ENCODE measurements at regions not wholly inside any gene's neighbourhood (a gene's known extent, or its start where the extent isn't known, plus 50 kb on each side); places are given as distances from the start of the nearest gene placed in this dataset.
"Not testable (repeated sequence)": the region's sequence is repeated elsewhere in the genome, so short reads cannot be mapped to it uniquely, and the experiment has no call there.

DNA sequence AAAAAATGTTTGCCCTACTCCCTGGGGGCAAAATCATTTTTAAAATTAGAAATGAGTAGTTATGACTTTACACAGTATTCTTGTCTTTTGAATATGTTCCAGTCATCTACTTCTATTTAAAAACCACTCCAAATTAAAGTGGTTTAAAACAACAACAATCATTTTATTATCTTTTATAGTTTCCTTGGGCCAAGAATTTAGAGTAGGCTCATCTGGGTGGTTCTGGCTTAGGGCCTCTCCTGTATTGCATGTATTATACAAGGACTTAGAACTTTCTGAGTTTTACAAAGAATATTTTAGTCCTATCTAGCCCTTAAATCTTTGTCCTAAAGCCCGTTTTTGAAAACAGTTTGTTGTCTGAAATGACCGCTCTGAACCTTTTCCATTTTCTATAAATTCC is 132.5 kb upstream of the INTU start:
- Mint-ChIP-seq H3K27me3 (no peaks in the 10 kb centered on the region), H3K36me3 (no peaks in the 10 kb centered on the region), H3K9me3 (peaks cover 2 to 16% (median 3%) of the 10 kb centered on the region in 7 donors), H3K4me3 (no peak overlapping the region), H3K27ac (no peak overlapping the region), H3K4me1 (no peaks in the 10 kb centered on the region)
- ATAC-seq (ENCODE audit: low read depth in 2 of 2): no peak
- no peak for DNase-seq

DNA sequence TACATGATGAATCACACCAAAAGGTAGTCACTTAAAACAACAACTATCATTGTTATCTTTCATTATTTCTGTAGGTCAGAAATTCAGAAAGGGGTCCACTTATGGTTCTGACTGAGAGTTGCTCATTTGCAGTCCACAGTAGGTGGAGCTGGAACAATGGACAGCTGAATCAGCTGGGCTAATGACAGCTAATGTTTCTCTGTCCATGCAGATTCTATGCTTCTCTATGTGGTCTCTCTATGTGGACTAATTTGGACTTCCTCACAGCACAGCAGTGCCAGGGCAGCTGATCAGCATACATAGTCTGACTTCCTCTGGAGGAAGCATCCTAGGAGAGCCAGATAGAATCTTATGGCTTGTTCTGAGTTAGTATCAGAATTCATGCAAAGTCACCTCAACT is 131.7 kb upstream of the INTU start:
- H3K9me3 Mint-ChIP-seq: peaks cover 2 to 11% (median 3%) of the 10 kb centered on the region in 7 donors
- DNase-seq (no peak), ATAC-seq (ENCODE audit: low read depth in 2 of 2) (no peak)
- no peaks in the 10 kb centered on the region for H3K4me1 Mint-ChIP-seq
- no peaks in the 10 kb centered on the region for H3K27me3 Mint-ChIP-seq
- no peak overlapping the region for H3K27ac Mint-ChIP-seq
- no peak overlapping the region for H3K4me3 Mint-ChIP-seq
- H3K36me3 Mint-ChIP-seq: no peaks in the 10 kb centered on the region

DNA sequence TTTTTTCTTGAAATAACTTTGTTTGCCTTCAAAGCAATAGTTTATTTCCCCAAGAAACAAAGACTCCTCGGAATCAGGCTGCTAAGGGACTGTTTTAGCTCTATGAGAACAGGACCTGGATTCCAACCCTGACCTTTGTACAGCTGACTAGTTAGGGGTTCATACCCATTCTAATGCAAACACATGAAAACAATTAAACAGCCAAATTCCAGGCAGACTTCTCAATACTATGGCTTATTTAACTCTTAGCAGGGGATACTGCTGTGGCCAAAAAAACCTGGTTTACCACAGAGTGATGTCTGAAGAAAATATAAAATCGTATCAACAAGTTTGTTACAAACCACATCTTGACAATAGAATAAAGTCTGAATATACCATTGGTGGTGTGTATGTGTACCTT is 129.6 kb upstream of the INTU start:
- ATAC-seq (ENCODE audit: low read depth in 2 of 2): no peak
- H3K36me3 Mint-ChIP-seq: no peaks in the 10 kb centered on the region
- H3K27me3 Mint-ChIP-seq: peaks cover 0 to 2% (median 0%) of the 10 kb centered on the region in 3 donors
- H3K9me3 Mint-ChIP-seq: peaks cover 0 to 3% (median under 1%) of the 10 kb centered on the region in 7 donors
- DNase-seq: no peak
- H3K4me3 Mint-ChIP-seq: no peak overlapping the region
- H3K4me1 Mint-ChIP-seq: no peaks in the 10 kb centered on the region
- no peak overlapping the region for H3K27ac Mint-ChIP-seq

DNA sequence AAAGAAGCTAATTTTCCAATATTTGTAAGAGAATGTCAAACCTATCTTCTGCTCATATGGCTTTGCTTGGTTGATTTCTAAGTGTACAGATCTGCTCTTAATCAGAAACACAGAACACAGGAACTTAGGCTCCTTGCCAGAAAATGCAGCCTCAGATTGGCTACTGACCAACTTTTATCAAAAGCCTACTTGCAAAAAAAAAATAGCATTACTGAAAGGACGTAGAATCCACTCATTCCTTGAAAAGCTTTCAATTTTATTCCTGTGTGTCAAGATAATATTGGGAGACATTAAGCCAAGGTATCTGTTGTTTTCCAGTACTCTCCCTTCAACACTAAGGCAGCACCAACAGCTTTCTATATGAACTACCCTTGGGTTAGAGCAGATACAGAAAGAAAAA is 127.6 kb upstream of the INTU start:
- Mint-ChIP-seq H3K27ac (no peak overlapping the region), H3K4me1 (no peaks in the 10 kb centered on the region), H3K27me3 (peaks cover 0 to 5% (median 0%) of the 10 kb centered on the region in 3 donors), H3K36me3 (no peaks in the 10 kb centered on the region), H3K9me3 (peaks cover 0 to 2% (median 0%) of the 10 kb centered on the region in 7 donors), H3K4me3 (no peak overlapping the region)
- DNase-seq: no peak
- no peak for ATAC-seq (ENCODE audit: low read depth in 2 of 2)

DNA sequence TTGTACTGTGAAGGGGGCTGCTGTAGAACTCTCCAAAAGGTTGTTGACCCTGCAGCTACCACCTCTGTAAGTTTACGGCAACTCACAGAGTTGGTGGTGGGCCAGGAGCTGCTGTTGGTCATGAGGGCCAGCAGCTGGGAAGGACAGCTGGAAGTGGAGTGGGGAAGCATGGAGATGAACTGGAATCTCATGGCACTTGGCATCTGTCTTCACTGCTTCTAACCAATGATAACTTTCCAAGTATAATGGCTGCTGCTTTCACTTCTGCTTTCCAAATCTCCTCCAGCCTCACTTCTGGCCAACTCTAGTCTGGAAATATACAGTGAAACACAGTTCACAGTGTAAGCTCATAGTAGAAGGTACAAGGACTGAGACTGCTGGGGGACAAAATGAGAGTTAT is 126.5 kb upstream of the INTU start:
- DNase-seq: no peak
- no peak for ATAC-seq (ENCODE audit: low read depth in 2 of 2)
- no peak overlapping the region for H3K27ac Mint-ChIP-seq

DNA sequence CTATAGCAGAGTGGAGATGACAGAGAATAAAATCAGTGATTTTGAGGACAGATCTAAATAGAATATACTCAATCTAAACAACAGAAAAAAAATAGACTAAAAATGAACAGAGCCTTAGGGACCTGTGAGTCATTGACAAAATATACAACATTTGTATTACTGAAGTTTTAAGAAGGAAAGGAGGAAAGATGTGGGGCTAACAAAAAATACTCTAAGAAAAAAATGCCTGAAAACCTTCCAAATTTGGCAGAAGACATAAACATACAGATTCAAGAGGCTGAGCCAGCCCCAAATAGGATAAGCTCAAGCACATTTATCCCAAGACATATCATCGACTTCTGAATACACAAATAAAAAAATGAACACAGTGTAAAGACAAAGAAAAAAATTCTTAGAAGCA is 123.6 kb upstream of the INTU start:
- no peak overlapping the region for H3K4me3 Mint-ChIP-seq
- H3K9me3 Mint-ChIP-seq: peaks cover 0 to 2% (median 0%) of the 10 kb centered on the region in 7 donors
- H3K36me3 Mint-ChIP-seq: no peaks in the 10 kb centered on the region
- H3K27me3 Mint-ChIP-seq: peaks cover 0 to 5% (median 0%) of the 10 kb centered on the region in 3 donors
- ATAC-seq (ENCODE audit: low read depth in 2 of 2) (no peak), DNase-seq (no peak)
- no peak overlapping the region for H3K27ac Mint-ChIP-seq
- H3K4me1 Mint-ChIP-seq: no peaks in the 10 kb centered on the region

More for the DNA sequence above, 126.5 kb upstream of the INTU start:
- no peaks in the 10 kb centered on the region for H3K36me3 Mint-ChIP-seq
- H3K27me3 Mint-ChIP-seq: peaks cover 0 to 5% (median 0%) of the 10 kb centered on the region in 3 donors
- H3K4me3 Mint-ChIP-seq: no peak overlapping the region
- no peaks in the 10 kb centered on the region for H3K4me1 Mint-ChIP-seq
- H3K9me3 Mint-ChIP-seq: peaks cover 0 to 2% (median 0%) of the 10 kb centered on the region in 7 donors

DNA sequence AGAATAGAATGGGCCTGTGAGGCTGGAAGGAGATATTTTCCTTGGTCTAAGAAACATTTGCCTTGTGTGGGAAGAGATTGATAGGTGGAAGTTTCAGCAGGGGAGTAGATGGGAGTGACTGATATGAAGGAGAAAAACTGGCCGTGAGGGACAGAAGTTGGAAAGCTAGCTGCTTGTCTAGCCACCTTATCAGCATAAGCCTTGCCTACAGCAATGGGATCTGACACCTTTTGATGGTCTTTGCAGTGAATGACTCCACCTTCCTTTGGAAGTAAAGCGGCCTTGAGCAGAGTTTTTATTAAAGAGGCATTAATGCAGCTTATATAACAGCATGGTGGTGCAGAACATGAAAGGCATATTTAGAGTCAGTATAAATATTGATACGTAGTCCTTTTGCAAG is 120.1 kb upstream of the INTU start:
- DNase-seq; H3K9me3 Mint-ChIP-seq; H3K36me3 Mint-ChIP-seq; H3K27ac Mint-ChIP-seq; H3K27me3 Mint-ChIP-seq; H3K4me1 Mint-ChIP-seq; ATAC-seq (ENCODE audit: low read depth in 2 of 2); H3K4me3 Mint-ChIP-seq: not testable (repeated sequence)

DNA sequence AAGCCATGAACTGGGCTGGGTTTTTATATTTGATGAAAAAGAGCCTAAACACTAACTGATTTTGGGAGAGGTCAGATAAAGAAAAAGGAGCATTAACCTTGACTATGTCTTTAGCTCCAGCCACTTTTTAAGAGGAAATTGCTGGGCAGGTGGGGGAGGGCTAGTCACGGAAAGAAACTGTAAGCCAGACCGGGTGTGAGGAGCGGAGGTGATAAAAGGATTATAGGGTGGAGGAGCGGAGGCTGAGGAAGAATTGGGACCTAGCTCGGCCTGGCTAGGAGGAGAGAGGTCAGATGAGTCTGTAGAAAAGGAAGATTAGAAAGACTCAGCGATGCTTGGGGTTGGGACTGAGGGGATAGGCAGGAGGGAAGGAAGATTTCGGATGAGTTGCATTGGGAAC is 117.5 kb upstream of the INTU start:
- not testable (repeated sequence) for H3K9me3 Mint-ChIP-seq; DNase-seq; H3K4me1 Mint-ChIP-seq; H3K27ac Mint-ChIP-seq; H3K27me3 Mint-ChIP-seq; ATAC-seq (ENCODE audit: low read depth in 2 of 2); H3K4me3 Mint-ChIP-seq; H3K36me3 Mint-ChIP-seq

DNA sequence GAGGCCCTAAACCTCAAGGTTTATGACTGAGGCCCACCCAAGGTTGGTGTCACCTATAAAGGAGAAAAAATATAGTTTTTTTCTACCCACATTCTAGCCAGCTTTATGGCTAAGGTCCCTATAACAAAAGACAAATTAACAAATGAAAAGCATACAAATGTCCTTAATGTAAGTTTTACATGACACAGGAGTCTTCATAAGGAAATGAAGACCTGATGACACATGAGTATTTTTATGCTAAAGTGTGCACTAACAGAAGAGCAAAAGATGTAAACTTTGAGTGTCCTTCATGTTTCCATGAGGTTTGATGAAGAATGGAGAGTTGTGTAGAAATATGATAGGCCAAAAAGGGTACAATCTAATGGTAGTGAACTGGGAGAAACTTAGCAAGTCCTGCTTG is 114.7 kb upstream of the INTU start:
- no peak for ATAC-seq (ENCODE audit: low read depth in 2 of 2)
- Mint-ChIP-seq H3K27ac (no peak overlapping the region), H3K36me3 (no peaks in the 10 kb centered on the region), H3K27me3 (no peaks in the 10 kb centered on the region), H3K4me1 (no peaks in the 10 kb centered on the region), H3K9me3 (peaks cover 0 to 9% (median 0%) of the 10 kb centered on the region in 7 donors), H3K4me3 (no peak overlapping the region)
- DNase-seq: no peak

DNA sequence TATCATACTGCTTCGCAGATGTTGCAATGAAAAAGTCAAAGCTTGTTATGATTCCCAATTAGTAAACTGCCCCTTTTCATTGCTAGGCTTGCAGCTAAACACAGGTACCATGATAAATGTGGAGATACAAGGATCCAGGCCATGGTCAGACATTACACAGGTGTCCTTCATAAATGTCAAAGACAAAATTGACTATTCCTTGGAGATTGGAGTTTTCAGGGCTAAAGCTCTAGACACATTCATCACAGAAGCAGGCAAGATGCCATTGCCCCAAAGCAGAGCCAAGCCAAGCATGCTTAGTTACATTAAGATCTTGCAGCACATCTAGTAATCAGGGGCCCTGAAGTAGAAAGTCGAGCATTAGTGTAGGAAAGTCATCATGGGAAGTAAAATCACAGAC is 111.3 kb upstream of the INTU start:
- Mint-ChIP-seq H3K36me3 (no peaks in the 10 kb centered on the region), H3K27me3 (no peaks in the 10 kb centered on the region), H3K4me1 (no peaks in the 10 kb centered on the region), H3K9me3 (peaks cover 0 to 3% (median 0%) of the 10 kb centered on the region in 7 donors), H3K4me3 (no peak overlapping the region), H3K27ac (no peak overlapping the region)
- no peak for DNase-seq
- no peak for ATAC-seq (ENCODE audit: low read depth in 2 of 2)

DNA sequence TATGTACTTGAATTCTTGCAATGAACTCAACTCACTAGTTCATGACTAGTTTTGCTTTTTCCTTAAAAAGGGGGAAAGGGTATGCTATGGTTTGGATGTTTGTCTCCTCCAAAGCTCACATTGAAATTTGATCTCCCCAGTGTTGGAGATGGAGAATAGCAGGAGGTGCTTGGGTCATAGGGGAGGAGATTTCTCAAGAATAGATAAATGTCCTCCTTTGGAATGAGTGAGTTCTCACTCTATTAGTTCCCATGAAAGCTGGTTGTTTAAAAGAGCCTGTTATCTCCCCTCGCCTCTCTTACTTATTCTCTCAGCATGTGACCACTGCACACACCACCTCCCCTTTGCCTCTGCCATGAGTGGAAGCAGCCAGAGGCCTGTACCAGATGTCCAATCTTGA is 109.4 kb upstream of the INTU start:
- H3K4me3 Mint-ChIP-seq: no peak overlapping the region
- no peaks in the 10 kb centered on the region for H3K4me1 Mint-ChIP-seq
- no peaks in the 10 kb centered on the region for H3K36me3 Mint-ChIP-seq
- H3K9me3 Mint-ChIP-seq: peaks cover 0 to 3% (median 0%) of the 10 kb centered on the region in 7 donors
- DNase-seq (no peak), ATAC-seq (ENCODE audit: low read depth in 2 of 2) (no peak)
- H3K27ac Mint-ChIP-seq: no peak overlapping the region
- no peaks in the 10 kb centered on the region for H3K27me3 Mint-ChIP-seq

DNA sequence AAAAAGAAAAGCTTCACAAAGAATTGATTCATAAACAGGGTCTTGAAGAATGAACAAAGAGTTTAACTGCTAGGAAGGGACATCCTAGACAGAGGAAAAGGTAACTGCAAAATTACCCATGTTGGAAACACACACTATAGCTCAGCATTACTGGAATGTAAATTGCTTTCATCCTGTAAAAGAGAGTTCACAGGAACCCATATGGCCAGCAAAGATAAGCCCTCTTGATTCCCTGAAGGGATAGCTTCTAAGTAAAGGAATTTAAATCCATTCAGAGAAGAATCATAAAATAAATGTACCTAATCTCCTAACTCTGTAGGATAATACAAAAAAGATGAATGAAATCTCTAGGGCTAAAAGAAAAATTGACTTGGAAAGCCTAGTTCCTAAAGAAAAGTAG is 107.1 kb upstream of the INTU start:
- no peak for DNase-seq
- Mint-ChIP-seq H3K27ac (no peak overlapping the region), H3K4me3 (no peak overlapping the region), H3K4me1 (no peaks in the 10 kb centered on the region), H3K9me3 (peaks cover 0 to 9% (median 3%) of the 10 kb centered on the region in 7 donors), H3K36me3 (no peaks in the 10 kb centered on the region), H3K27me3 (no peaks in the 10 kb centered on the region)
- ATAC-seq (ENCODE audit: low read depth in 2 of 2): no peak

DNA sequence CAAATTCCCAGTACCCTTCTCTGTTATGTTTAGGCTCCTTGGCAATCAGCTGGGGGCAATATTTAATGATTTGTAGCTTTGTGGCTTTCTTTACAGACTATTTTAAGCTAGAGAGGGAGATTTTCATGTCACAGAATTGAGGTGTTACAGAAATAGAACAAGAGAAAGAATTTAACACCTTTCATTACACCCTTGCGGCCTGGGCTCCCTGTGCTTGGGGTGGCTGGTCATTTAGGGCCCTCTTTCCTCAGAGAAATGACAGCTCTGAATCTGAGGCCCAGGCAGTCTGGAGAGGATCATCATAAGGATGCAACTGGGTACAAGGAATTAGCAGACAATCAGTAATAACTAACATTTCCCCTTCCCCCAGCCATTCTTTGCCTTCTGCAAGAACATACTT is 104.5 kb upstream of the INTU start:
- Mint-ChIP-seq H3K36me3 (no peaks in the 10 kb centered on the region), H3K4me1 (no peaks in the 10 kb centered on the region), H3K27me3 (no peaks in the 10 kb centered on the region), H3K9me3 (peaks cover 0 to 16% (median 3%) of the 10 kb centered on the region in 7 donors), H3K4me3 (no peak overlapping the region), H3K27ac (peak overlapping the region in 1 of 6 donors; percentile 54)
- DNase-seq (no peak), ATAC-seq (ENCODE audit: low read depth in 2 of 2) (no peak)

DNA sequence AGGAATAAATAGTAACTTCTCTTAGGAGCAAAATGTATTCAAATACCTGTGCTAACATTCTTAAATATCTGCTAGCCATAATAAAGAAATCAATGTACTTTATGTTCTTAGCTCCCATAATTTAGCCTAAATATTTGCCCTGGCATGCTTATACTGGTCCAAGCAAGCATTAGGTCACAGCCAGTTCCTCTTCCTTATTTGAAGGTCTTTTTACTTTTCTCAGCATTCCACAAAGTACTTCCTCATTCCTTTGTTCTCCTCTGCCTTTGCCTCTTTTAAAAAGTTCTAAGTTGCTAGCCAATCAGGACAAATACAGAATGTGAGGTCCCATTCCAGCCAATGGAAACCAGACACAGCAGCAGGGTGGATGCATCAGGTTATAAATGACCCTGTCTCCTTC is 102.9 kb upstream of the INTU start:
- not testable (repeated sequence) for H3K36me3 Mint-ChIP-seq; H3K4me1 Mint-ChIP-seq; H3K4me3 Mint-ChIP-seq; H3K27ac Mint-ChIP-seq; DNase-seq; H3K27me3 Mint-ChIP-seq; ATAC-seq (ENCODE audit: low read depth in 2 of 2)
- peaks cover 0 to 20% (median 4%) of the 10 kb centered on the region in 7 donors for H3K9me3 Mint-ChIP-seq

DNA sequence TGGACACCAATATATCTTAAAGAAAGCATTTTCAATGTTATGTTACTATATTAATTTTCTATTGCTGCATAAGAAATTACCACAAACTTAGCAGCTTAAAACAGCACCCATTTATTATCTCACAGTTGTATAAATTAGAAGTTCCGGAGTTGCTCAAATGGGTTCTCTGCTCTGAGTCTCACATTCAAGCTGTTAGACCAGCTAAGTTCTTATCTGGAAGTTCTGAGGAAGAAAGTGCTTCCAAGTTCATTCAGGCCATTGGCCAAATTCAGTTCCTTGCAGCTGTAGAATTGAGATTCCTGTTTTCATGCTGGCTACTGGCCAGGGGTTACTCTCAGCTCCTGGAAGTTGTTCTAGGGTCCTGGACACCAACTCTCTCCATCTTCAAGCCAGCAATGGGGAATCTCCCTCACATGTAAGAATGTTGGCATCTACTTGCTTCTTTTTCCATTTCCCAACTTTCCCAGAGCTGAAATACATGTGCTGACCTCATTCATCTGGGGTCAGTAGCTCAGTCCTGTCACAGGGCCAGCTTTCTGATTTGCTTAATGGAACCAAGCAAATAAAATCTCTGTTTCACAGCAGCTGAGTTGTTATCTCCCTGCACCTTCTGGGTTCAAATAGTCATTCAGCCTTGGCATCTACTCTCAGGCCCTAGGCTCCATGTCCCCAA is 99.6 kb upstream of the INTU start:
- ATAC-seq (ENCODE audit: low read depth in 2 of 2): no peak
- Mint-ChIP-seq H3K4me1 (no peaks in the 10 kb centered on the region), H3K27ac (no peak overlapping the region), H3K36me3 (no peaks in the 10 kb centered on the region), H3K4me3 (no peak overlapping the region), H3K9me3 (peaks cover 0 to 20% (median 4%) of the 10 kb centered on the region in 7 donors), H3K27me3 (peaks cover 0 to 14% (median 11%) of the 10 kb centered on the region in 3 donors)
- DNase-seq: no peak
